ENCODE measurements at regions not wholly inside any gene's neighbourhood (a gene's known extent, or its start where the extent isn't known, plus 50 kb on each side); places are given as distances from the start of the nearest gene placed in this dataset.

DNA sequence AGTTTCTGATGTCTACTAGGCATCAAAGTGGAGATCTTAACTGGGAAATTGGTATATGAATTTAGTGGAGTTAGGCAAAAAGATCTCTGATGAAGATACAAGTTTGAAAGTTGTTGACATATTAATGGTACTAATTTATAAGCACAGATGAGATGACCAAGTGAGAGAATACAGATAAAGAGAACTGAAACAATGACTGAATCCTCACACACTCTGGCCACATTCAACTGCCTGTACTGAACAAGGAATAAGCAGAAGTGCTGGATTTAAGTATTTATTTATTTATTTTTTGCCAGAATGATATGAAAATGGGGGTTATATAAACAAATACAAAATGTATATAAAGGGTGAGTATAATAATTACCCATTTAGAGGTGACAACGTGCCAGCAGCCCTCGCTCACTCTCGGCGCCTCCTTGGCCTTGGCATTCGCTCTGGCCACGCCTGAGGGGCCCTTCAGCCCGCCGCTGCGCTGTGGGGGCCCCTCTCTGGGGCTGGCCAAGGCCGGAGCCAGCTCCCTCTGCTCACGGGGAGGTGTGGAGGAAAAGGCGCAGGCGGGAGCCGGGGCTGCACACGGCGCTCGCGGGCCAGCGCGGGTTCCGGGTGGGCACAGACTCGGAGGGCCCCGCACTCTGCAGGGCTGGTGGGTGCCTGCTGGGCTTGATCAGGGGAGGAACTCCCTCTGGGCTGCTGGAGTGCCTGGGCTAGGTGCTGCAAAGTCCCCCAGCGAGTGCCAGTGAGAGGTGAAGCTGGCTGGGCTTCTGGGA lies 1363.9 kb upstream of the CRIM1 start:
- DNase-seq = no peak
- Histone ChIP-seq H3K4me3 (no peak overlapping the region), H3K27me3 (ENCODE audit: control insufficient read depth in 3 of 3, insufficient read depth in 3 of 3, low read length in 2 of 3) (no peaks in the 10 kb centered on the region), H3K36me3 (ENCODE audit: control insufficient read depth in 4 of 4, insufficient read depth in 4 of 4, low read length in 4 of 4) (no peaks in the 10 kb centered on the region), H3K9me3 (ENCODE audit: control insufficient read depth in 4 of 4, insufficient read depth in 3 of 4, low read length in 3 of 4) (peaks cover 0 to 4% (median 0%) of the 10 kb centered on the region in 4 donors), H3K4me1 (ENCODE audit: control insufficient read depth in 5 of 5, insufficient read depth in 5 of 5, low read length in 5 of 5) (no peaks in the 10 kb centered on the region), H3K27ac (ENCODE audit: low read depth in 1 of 2, low read length in 1 of 2) (no peak overlapping the region), H3K9ac (ENCODE audit: insufficient read depth in 1 of 2, low read length in 2 of 2) (no peak overlapping the region)
- WGBS, 2 donors = 95 to 97% methylated on average over 24 of the region's 24 CpGs
- no peak for ATAC-seq (ENCODE audit: insufficient read depth, low FRiP score)
- TF ChIP-seq, protein P1, sequence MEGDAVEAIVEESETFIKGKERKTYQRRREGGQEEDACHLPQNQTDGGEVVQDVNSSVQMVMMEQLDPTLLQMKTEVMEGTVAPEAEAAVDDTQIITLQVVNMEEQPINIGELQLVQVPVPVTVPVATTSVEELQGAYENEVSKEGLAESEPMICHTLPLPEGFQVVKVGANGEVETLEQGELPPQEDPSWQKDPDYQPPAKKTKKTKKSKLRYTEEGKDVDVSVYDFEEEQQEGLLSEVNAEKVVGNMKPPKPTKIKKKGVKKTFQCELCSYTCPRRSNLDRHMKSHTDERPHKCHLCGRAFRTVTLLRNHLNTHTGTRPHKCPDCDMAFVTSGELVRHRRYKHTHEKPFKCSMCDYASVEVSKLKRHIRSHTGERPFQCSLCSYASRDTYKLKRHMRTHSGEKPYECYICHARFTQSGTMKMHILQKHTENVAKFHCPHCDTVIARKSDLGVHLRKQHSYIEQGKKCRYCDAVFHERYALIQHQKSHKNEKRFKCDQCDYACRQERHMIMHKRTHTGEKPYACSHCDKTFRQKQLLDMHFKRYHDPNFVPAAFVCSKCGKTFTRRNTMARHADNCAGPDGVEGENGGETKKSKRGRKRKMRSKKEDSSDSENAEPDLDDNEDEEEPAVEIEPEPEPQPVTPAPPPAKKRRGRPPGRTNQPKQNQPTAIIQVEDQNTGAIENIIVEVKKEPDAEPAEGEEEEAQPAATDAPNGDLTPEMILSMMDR (IDR thresholded peaks at IDR 0.05; ENCODE audit: control extremely low read depth, extremely low read depth) = no peak

GRCh38 chr2:34985474-34985873 lies 1370.1 kb upstream of the CRIM1 start:
- no peak for DNase-seq
- TF ChIP-seq, protein P1 (IDR thresholded peaks at IDR 0.05; ENCODE audit: control extremely low read depth, extremely low read depth) = no peak
- H3K9ac ChIP-seq (ENCODE audit: insufficient read depth in 1 of 2, low read length in 2 of 2) = no peak overlapping the region
- no peaks in the 10 kb centered on the region for H3K36me3 ChIP-seq (ENCODE audit: control insufficient read depth in 4 of 4, insufficient read depth in 4 of 4, low read length in 4 of 4)
- ATAC-seq (ENCODE audit: insufficient read depth, low FRiP score) = no peak
- no peaks in the 10 kb centered on the region for H3K27me3 ChIP-seq (ENCODE audit: control insufficient read depth in 3 of 3, insufficient read depth in 3 of 3, low read length in 2 of 3)
- no peak overlapping the region for H3K4me3 ChIP-seq
- peaks cover 0 to 2% (median 0%) of the 10 kb centered on the region in 4 donors for H3K9me3 ChIP-seq (ENCODE audit: control insufficient read depth in 4 of 4, insufficient read depth in 3 of 4, low read length in 3 of 4)
- no peaks in the 10 kb centered on the region for H3K4me1 ChIP-seq (ENCODE audit: control insufficient read depth in 5 of 5, insufficient read depth in 5 of 5, low read length in 5 of 5)
- no peak overlapping the region for H3K27ac ChIP-seq (ENCODE audit: low read depth in 1 of 2, low read length in 1 of 2)

GRCh38 chr2:34980689-34981088 lies 1374.9 kb upstream of the CRIM1 start:
- no peak overlapping the region for H3K4me3 ChIP-seq
- H3K9ac ChIP-seq (ENCODE audit: insufficient read depth in 1 of 2, low read length in 2 of 2) = no peak overlapping the region
- DNase-seq (no peak), ATAC-seq (ENCODE audit: insufficient read depth, low FRiP score) (no peak)
- H3K27me3 ChIP-seq (ENCODE audit: control insufficient read depth in 3 of 3, insufficient read depth in 3 of 3, low read length in 2 of 3) = no peaks in the 10 kb centered on the region
- TF ChIP-seq, protein P1 (IDR thresholded peaks at IDR 0.05; ENCODE audit: control extremely low read depth, extremely low read depth) = no peak
- H3K27ac ChIP-seq (ENCODE audit: low read depth in 1 of 2, low read length in 1 of 2) = no peak overlapping the region
- no peaks in the 10 kb centered on the region for H3K4me1 ChIP-seq (ENCODE audit: control insufficient read depth in 5 of 5, insufficient read depth in 5 of 5, low read length in 5 of 5)
- peaks cover 0 to 2% (median 0%) of the 10 kb centered on the region in 4 donors for H3K9me3 ChIP-seq (ENCODE audit: control insufficient read depth in 4 of 4, insufficient read depth in 3 of 4, low read length in 3 of 4)
- 76 to 83% methylated on average over 1 of the region's 1 CpG for WGBS, 2 donors
- H3K36me3 ChIP-seq (ENCODE audit: control insufficient read depth in 4 of 4, insufficient read depth in 4 of 4, low read length in 4 of 4) = no peaks in the 10 kb centered on the region

DNA sequence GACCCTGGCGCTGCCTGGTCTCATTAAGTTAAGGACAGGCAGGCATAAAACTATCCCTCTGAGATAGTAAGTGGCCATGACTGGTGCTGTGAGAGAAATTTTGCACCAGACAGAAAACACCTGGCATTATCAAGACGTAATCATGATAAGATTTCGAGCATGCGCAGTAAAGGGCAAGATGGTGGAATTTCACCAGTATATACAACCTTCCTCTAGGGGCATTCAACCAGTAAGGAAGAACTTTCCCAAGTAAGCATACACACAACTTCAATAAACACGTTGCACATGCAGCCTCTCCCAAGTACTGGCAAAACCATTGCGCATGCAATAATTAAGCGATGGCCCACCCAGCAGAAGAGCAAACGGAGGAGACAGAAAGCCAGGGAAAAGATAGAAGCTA lies 1376.4 kb upstream of the CRIM1 start:
- H3K4me1 ChIP-seq (ENCODE audit: control insufficient read depth in 5 of 5, insufficient read depth in 5 of 5, low read length in 5 of 5) = no peaks in the 10 kb centered on the region
- H3K9me3 ChIP-seq (ENCODE audit: control insufficient read depth in 4 of 4, insufficient read depth in 3 of 4, low read length in 3 of 4) = no peaks in the 10 kb centered on the region
- H3K36me3 ChIP-seq (ENCODE audit: control insufficient read depth in 4 of 4, insufficient read depth in 4 of 4, low read length in 4 of 4) = no peaks in the 10 kb centered on the region
- no peak overlapping the region for H3K27ac ChIP-seq (ENCODE audit: low read depth in 1 of 2, low read length in 1 of 2)
- no peak for DNase-seq
- no peaks in the 10 kb centered on the region for H3K27me3 ChIP-seq (ENCODE audit: control insufficient read depth in 3 of 3, insufficient read depth in 3 of 3, low read length in 2 of 3)
- no peak for ATAC-seq (ENCODE audit: insufficient read depth, low FRiP score)
- H3K9ac ChIP-seq (ENCODE audit: insufficient read depth in 1 of 2, low read length in 2 of 2) = no peak overlapping the region
- no peak overlapping the region for H3K4me3 ChIP-seq
- TF ChIP-seq, protein P1 (IDR thresholded peaks at IDR 0.05; ENCODE audit: control extremely low read depth, extremely low read depth) = no peak
- 75 to 87% methylated on average over 8 of the region's 8 CpGs for WGBS, 2 donors

Data from lung (tissue), 11 donors.